ENCODE measurements at regions not wholly inside any gene's neighbourhood (a gene's known extent, or its start where the extent isn't known, plus 50 kb on each side); places are given as distances from the start of the nearest gene placed in this dataset.
"Not testable (repeated sequence)": the region's sequence is repeated elsewhere in the genome, so short reads cannot be mapped to it uniquely, and the experiment has no call there.

DNA sequence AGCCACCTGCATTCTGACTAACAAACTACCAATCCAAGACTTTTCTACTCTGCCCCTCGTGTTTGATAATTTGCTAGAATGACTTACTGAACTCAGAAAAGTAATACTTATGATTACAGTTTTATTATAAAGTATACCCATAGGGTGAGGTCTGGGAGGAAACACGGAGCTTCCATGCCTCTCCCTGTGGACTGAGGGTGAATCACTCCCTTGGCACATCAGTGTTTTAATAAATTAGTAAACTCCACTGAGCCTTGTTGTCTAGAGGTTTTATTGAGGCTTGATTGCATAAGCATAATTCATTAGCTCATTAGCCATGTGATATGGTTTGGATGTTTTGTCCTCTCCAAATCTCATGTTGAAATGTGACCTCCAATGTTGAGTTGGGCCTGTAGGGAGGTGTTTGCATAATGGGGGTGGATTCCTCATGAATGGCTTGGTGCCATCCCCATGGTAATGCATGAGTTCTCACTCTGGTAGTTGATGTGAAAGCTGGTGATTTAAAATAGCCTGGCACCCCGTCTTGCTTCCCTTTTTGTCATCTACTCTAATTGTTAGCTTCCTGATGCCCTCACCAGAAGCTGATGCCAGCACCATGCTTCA, 233.6 kb upstream of the TRPC7 start:
- intact Hi-C loops (cut with micrococcal nuclease) = no loop called here
- DNase-seq = no peak
- ATAC-seq = no peak

- no peak for ATAC-seq
- intact Hi-C loops (cut with micrococcal nuclease) = no loop called here
- no peak for DNase-seq
Observed at GRCh38 chr5:136594416-136594815, 229.1 kb upstream of the TRPC7 start.

GRCh38 chr5:136590581-136590980, 225.2 kb upstream of the TRPC7 start:
- intact Hi-C loops (cut with micrococcal nuclease) = no loop called here
- no peak for DNase-seq
- ATAC-seq = no peak

DNA sequence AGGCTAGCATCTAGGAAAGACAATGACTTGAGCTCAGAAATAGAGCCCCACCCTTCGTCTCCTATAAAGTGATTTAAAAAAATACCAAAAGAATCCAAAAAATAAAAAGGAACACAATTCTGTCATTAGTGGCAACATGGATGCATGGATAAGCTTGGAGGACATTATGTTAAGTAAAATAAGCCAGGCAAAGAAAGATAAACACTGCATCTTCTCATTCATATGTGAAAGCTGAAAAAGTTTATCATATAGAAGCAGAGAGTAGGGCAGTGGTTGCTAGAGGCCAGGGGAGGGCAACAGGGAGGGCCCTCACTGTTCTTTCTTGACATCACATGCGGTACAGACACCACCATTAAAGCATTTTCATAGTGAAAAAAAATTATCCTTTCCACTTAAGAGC, 220.9 kb upstream of the TRPC7 start:
- intact Hi-C loops (cut with micrococcal nuclease) = no loop called here
- no peak for ATAC-seq
- no peak for DNase-seq

DNA sequence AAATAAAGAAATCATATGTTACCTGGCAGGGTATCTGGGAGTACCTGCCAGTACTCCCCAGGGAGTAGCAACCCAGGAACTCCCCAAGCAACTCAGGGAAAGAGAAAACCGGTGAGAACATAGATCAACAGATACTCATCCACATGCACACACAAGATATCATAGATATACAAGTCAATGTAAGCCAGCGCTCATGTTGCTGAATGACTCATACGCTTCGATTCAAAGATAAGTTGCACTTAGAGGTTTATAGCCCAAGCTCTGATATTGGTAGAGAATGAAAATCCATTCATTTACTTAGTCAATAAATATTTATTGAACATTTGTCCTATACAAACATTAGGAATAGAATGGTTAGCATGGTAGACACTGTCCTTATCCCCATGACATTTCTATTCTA, 219.1 kb upstream of the TRPC7 start:
- ATAC-seq (no peak), DNase-seq (no peak)
- intact Hi-C loops (cut with micrococcal nuclease) = no loop called here

GRCh38 chr5:136579238-136579637, 213.9 kb upstream of the TRPC7 start:
- ATAC-seq (no peak), DNase-seq (no peak)
- intact Hi-C loops (cut with micrococcal nuclease) = no loop called here

GRCh38 chr5:136569875-136570274, 204.5 kb upstream of the TRPC7 start:
- intact Hi-C loops (cut with micrococcal nuclease); DNase-seq: not testable (repeated sequence)

GRCh38 chr5:136565457-136565856, 200.1 kb upstream of the TRPC7 start:
- ATAC-seq; DNase-seq; intact Hi-C loops (cut with micrococcal nuclease): not testable (repeated sequence)

More at GRCh38 chr5:136569875-136570274, 204.5 kb upstream of the TRPC7 start:
- ATAC-seq = not testable (repeated sequence)

- intact Hi-C loops (cut with micrococcal nuclease); ATAC-seq: not testable (repeated sequence)
Observed at GRCh38 chr5:136565050-136565449, 199.7 kb upstream of the TRPC7 start.

DNA sequence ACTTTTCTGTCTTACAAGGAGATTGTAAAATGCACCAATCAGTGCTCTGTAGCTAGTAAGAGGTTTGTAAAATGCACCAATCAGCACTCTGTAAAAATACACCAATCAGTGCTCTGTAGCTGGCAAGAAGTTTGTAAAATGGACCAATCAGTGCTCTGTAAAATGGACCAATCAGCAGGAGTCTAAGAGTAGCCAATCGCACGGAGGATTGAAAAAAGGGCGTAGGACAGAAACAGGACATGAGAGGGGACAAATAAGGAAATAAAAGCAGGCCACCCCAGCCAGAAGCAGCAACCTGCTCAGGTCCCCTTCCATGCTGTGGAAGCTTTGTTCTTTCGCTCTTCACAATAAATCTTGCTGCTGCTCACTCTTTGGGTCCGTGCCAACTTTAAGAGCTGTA, 199.1 kb upstream of the TRPC7 start:
- DNase-seq; intact Hi-C loops (cut with micrococcal nuclease); ATAC-seq: not testable (repeated sequence)

More at GRCh38 chr5:136565050-136565449, 199.7 kb upstream of the TRPC7 start:
- DNase-seq = not testable (repeated sequence)

- DNase-seq (no peak), ATAC-seq (no peak)
- intact Hi-C loops (cut with micrococcal nuclease) = no loop called here
Observed at GRCh38 chr5:136563489-136563888, 198.1 kb upstream of the TRPC7 start.

- intact Hi-C loops (cut with micrococcal nuclease) = no loop called here
- ATAC-seq (no peak), DNase-seq (no peak)
Observed at GRCh38 chr5:136560126-136560525, 194.8 kb upstream of the TRPC7 start.

DNA sequence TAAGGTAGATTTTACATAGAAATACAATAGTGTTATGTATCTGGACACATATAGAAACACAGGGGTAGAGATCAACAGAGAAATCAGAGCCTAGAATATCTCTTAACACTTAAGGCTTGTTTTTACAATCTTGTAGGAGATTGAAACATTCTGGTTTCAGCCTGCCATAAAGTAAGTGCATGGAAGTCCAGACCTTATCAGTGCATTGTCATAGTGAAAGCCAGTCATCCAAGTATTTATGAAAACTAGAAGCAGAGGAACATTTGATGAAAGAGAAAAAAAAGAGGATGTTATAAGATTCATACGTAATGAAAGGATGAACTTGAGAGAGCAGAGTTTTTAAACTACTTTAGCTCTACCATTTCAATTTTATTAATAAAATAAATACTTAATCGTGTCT, 194.3 kb upstream of the TRPC7 start:
- ATAC-seq (no peak), DNase-seq (no peak)
- intact Hi-C loops (cut with micrococcal nuclease) = no loop called here

GRCh38 chr5:136547096-136547495, 181.8 kb upstream of the TRPC7 start:
- ATAC-seq; DNase-seq; intact Hi-C loops (cut with micrococcal nuclease): not testable (repeated sequence)

DNA sequence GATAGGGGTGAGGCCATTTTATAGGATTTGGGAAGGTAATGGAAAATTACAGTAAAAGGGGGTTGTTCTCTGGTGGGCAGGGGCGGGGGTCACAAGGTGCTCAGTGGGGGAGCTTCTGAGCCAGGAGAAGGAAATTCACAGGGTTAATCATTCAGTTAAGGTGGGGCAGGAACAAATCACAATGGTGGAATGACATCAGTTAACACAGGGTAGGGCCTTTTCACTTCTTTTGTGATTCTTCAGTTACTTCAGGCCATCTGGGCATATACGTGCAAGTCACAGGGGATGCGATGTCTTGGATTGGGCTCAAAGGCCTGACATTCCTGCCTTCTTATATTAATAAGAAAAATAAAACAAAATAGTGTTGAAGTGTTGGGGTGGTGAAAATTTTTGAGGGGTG, 181.1 kb upstream of the TRPC7 start:
- ATAC-seq; intact Hi-C loops (cut with micrococcal nuclease): not testable (repeated sequence)

DNA sequence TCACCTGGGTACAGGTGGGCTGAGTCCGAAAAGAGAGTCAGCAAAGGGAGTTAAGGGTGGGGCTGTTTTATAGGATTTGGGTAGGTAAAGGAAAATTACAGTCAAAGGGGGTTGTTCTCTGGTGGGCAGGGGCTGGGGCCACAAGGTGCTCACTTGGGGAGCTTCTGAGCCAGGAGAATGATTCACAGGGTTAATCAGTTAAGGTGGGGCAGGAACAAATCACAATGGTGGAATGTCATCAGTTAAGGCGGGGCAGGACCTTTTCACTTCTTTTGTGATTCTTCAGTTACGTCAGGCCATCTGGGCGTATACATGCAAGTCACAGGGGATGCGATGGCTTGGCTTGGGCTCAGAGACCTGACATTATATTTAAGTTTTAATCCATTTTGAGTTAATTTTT, 179.7 kb upstream of the TRPC7 start:
- intact Hi-C loops (cut with micrococcal nuclease); ATAC-seq: not testable (repeated sequence)

More for the DNA sequence above, 181.1 kb upstream of the TRPC7 start:
- DNase-seq = not testable (repeated sequence)

DNA sequence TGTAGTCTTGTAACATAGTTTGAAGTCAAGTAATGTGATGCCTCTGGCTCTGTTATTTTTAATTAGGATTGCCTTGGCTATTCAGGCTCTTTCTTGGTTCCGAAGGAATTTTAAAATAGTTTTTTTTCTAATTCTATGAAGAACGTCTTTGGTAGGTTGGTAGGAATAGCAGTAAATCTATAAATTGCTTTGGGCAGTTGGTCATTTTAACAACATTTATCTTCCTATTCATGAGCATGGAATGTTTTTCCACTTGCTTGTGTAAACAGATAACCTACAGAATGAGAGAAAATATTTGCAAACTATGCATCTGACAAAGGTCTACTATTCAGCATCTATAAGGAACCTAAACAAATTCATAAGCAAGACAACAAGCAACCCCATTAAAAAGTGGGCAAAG, 173.2 kb upstream of the TRPC7 start:
- intact Hi-C loops (cut with micrococcal nuclease) = no loop called here
- no peak for ATAC-seq
- no peak for DNase-seq

More for the DNA sequence above, 179.7 kb upstream of the TRPC7 start:
- DNase-seq = not testable (repeated sequence)

GRCh38 chr5:136529081-136529480, 163.7 kb upstream of the TRPC7 start:
- intact Hi-C loops (cut with micrococcal nuclease) = no loop called here
- ATAC-seq = no peak
- no peak for DNase-seq

GRCh38 chr5:136528481-136529030, 163.2 kb upstream of the TRPC7 start:
- no peak for ATAC-seq
- intact Hi-C loops (cut with micrococcal nuclease) = no loop called here

DNA sequence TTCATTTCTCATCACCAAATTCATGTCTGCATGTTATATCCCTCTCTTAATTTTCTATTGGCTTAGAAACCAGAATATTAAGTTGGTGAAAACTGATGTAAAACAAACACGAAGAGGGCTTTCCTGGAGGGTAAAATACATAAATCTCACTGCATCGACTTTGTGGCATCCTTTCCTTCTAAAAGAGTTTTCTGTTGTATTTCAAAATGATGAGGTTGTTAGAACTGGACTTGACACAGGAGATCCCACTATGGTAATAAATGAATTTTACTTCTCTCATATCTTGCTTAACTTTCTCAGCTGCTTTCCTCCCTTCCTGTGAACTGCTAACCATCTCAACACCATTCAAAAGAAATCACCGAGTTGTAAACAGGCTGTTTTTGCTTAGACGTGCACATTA, 162.0 kb upstream of the TRPC7 start:
- intact Hi-C loops (cut with micrococcal nuclease) = no loop called here
- ATAC-seq (no peak), DNase-seq (no peak)

More at GRCh38 chr5:136528481-136529030, 163.2 kb upstream of the TRPC7 start:
- DNase-seq = no peak

DNA sequence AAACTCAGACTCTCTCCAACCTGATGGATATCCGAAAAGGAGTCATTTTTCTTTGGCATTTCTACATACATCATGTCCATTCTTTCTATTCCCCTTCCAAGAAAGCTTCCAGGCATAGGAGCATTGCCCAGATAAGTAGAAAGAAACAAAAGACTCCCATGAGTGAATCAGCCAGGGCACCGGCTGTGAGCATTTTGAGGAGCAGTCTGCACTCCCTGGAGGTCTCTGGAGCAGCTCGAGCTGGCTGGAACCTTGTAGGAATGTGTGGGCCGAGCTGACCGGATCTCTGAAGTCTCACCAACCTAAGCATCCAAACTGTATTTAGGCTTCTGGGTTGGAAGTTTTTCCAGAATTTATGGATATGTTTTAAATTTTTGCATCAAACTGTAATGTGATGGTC, 161.4 kb upstream of the TRPC7 start:
- no peak for ATAC-seq
- intact Hi-C loops (cut with micrococcal nuclease) = no loop called here
- DNase-seq = no peak

All from left ventricle myocardium superior (tissue), 1 donor.